MCF 10A (cell line): ENCODE measurements at regions not wholly inside any gene's neighbourhood (a gene's known extent, or its start where the extent isn't known, plus 50 kb on each side); places are given as distances from the start of the nearest gene placed in this dataset.

Source experiments
- BruUV-seq: library from RNA; stranded (reverse); fragments of 400-500 nt; replicated peaks from 2 replicates; lab custom pipeline; 2021; lab: Mats Ljungman, UMichigan
- CTCF ChIA-PET: fragments of 300-600 bp; sonication (Branson Sonifier 250); formaldehyde crosslinking; extraction: SDS; loops from one replicate; lab custom pipeline; 2021; ENCODE audit warnings: antibody characterized with exemption, inconsistent platforms; lab: Yijun Ruan, JAX
- POLR2A ChIA-PET: fragments of 300-600, 350-650 bp; sonication (Branson Sonifier 250); formaldehyde crosslinking; extraction: SDS; loops from one replicate; lab custom pipeline; 2020; ENCODE audit warnings: antibody characterized with exemption, inconsistent platforms; lab: Yijun Ruan, JAX
- DNase-seq: peaks from one replicate; pipeline ENCODE4 v3.0.0-alpha.2; 2018; ENCODE audit not compliant: unreplicated experiment
- H3K27ac Mint-ChIP-seq: one replicate; pipeline ENCODE4 v1.8.0; 2022; ENCODE audit warnings: mild to moderate bottlenecking, low read depth, mixed read lengths; ENCODE audit not compliant: unreplicated experiment
- H3K27me3 Mint-ChIP-seq: one replicate; pipeline ENCODE4 v1.8.0; 2022; ENCODE audit warnings: mixed read lengths; ENCODE audit not compliant: insufficient read depth, unreplicated experiment
- H3K36me3 Mint-ChIP-seq: one replicate; pipeline ENCODE4 v1.8.0; 2022; ENCODE audit warnings: mild to moderate bottlenecking, moderate library complexity, mixed read lengths; ENCODE audit not compliant: insufficient read depth, unreplicated experiment
- H3K4me1 Mint-ChIP-seq: one replicate; pipeline ENCODE4 v1.8.0; 2022; ENCODE audit warnings: mixed read lengths; ENCODE audit not compliant: insufficient read depth, unreplicated experiment
- H3K4me3 Mint-ChIP-seq: one replicate; pipeline ENCODE4 v1.8.0; 2022; ENCODE audit warnings: mild to moderate bottlenecking, moderate library complexity, mixed read lengths; ENCODE audit not compliant: unreplicated experiment
- H3K9me3 Mint-ChIP-seq: one replicate; pipeline ENCODE4 v1.8.0; 2022; ENCODE audit warnings: mixed read lengths; ENCODE audit not compliant: unreplicated experiment
- CTCF ChIP-seq: fragments of 200-600 bp; IDR thresholded peaks from one replicate; pipeline ENCODE4 v1.8.0; 2022; ENCODE audit warnings: antibody characterized with exemption, mild to moderate bottlenecking; ENCODE audit not compliant: unreplicated experiment
- intact Hi-C: fragments of 100-400 bp; cut with micrococcal nuclease; formaldehyde crosslinking; loops from 2 replicates; pipeline ENCODE4 v1.14.1; 2022

GRCh38 chr18:45565280-45565970 lies 49.9 kb upstream of the SLC14A2 start:
- no TSS peak for BruUV-seq
- Mint-ChIP-seq H3K36me3 (peaks cover 12% of the 10 kb centered on the region), H3K4me3 (no peak overlapping the region), H3K27me3 (no peaks in the 10 kb centered on the region), H3K27ac (peak overlapping the region; percentile 44), H3K9me3 (peaks cover 8% of the 10 kb centered on the region), H3K4me1 (peaks cover 17% of the 10 kb centered on the region)
- DNase-seq: peak; percentile 55
- POLR2A ChIA-PET: interaction anchor here (0.7 to 1.8 kb wide), 7 partner anchors 8 to 1947 kb away, joined by 3 to 6 read pairs (median 5); no protein-coding TSS in a partner anchor
- TF ChIP-seq CTCF: no peak
- CTCF ChIA-PET: interaction anchor here (0.5 to 1.6 kb wide), 3 partner anchors 42 to 422 kb away, joined by 3 to 5 read pairs (median 5); no protein-coding TSS in a partner anchor
- intact Hi-C loops: no loop called here
